Adrenal gland (tissue), 9 donors: ENCODE measurements at regions not wholly inside any gene's neighbourhood (a gene's known extent, or its start where the extent isn't known, plus 50 kb on each side); places are given as distances from the start of the nearest gene placed in this dataset.

ENCODE experiments used
- DNase-seq, 7 donors: peaks; one replicate each; pipeline ENCODE4 v3.0.0-alpha.2; 2019 to 2020
- H3K27ac ChIP-seq, 5 donors: fragments of 200-600 bp; sonication (generic) in 4 of 5; 1 replicate in 3 of 5; 2 replicates in 2 of 5; pipeline versions ENCODE4 v1.5.1 to v1.8.0; 2016 to 2020; ENCODE audit warnings: mild to moderate bottlenecking in 1 of 5
- H3K27me3 ChIP-seq: fragments of 200-600 bp; 2 replicates; pipeline ENCODE4 v1.8.0; 2021
- H3K36me3 ChIP-seq, 2 donors: fragments of 200-600 bp; replicated peaks in 1 of 2; 1 replicate in 1 of 2; 2 replicates in 1 of 2; pipeline versions ENCODE4 v1.5.1 to v1.8.0; 2018 to 2022
- H3K4me1 ChIP-seq, 2 donors: fragments of 200-600 bp; replicated peaks in 1 of 2; 1 replicate in 1 of 2; 2 replicates in 1 of 2; pipeline versions ENCODE4 v1.5.1 to v1.8.0; 2018 to 2021
- H3K4me3 ChIP-seq, 4 donors: fragments of 200-600 bp; sonication (generic) in 3 of 4; one replicate each; pipeline ENCODE4 v1.5.1; 2016 to 2018
- H3K9me3 ChIP-seq, 3 donors: fragments of 200-600 bp; sonication (generic) in 1 of 3; replicated peaks in 1 of 3; 1 replicate in 2 of 3; 2 replicates in 1 of 3; pipeline versions ENCODE4 v1.5.1 to v1.8.0; 2016 to 2021
- CTCF ChIP-seq, 6 experiments: fragments of 450-650 bp in 4 of 6; fragments of 200-600 bp in 2 of 6; sonication (generic) in 1 of 6; IDR thresholded peaks; 1 replicate in 5 of 6; 2 replicates in 1 of 6; pipeline versions ENCODE4 v1.5.1 to v1.8.0; 2016 to 2021; ENCODE audit warnings: antibody characterized with exemption in 6 of 6, mild to moderate bottlenecking in 2 of 6, moderate library complexity in 1 of 6
- POLR2A ChIP-seq, 2 donors: fragments of 450-650 bp; IDR thresholded peaks; one replicate each; pipeline ENCODE4 v1.6.1; 2017; ENCODE audit warnings: antibody characterized with exemption in 2 of 2, mild to moderate bottlenecking in 2 of 2, moderate library complexity in 1 of 2
- whole genome bisulfite sequencing, 4 donors: extraction: QIAGEN DNeasy Blood & Tissue Kit in 2 of 4; methylation state at CpG; one replicate each; pipeline versions ENCODE4 v1.1.5 to v1.1.7; 2013 to 2017; 5-methylcytosine and 5-hydroxymethylcytosine counted together
- intact Hi-C, 2 donors: fragments of 100-400 bp; cut with DNase I; formaldehyde crosslinking; loops; one replicate each; pipeline versions ENCODE4 v1.14.1 to v1.15.0; 2022 to 2023
- donor health status: healthy with polysubstance abuse.
- donor health status: Bipolar disorder and iron deficiency.
- donor health status: DM: yes; HTN: yes; CAD: no.
- donor health status: DM: no; HTN: no; CAD: no.
- donor health status: DM: no; HTN: no; CAD: no.

GRCh38 chrX:98380556-98380955, 1496.8 kb downstream of the RPA4 start:
- TF ChIP-seq CTCF (IDR thresholded peaks at IDR 0.05) (no peak), POLR2A (IDR thresholded peaks at IDR 0.05) (no peak)
- 70 to 92% (median 83%) methylated on average over 10 of the region's 10 CpGs for WGBS, 4 donors
- Histone ChIP-seq H3K4me1 (no peaks in the 10 kb centered on the region), H3K36me3 (no peaks in the 10 kb centered on the region), H3K9me3 (peaks cover 0 to 12% (median 0%) of the 10 kb centered on the region in 3 donors), H3K27ac (no peak overlapping the region), H3K27me3 (no peaks in the 10 kb centered on the region), H3K4me3 (no peak overlapping the region)
- no peak for DNase-seq
- intact Hi-C loops, result no loop called here

DNA sequence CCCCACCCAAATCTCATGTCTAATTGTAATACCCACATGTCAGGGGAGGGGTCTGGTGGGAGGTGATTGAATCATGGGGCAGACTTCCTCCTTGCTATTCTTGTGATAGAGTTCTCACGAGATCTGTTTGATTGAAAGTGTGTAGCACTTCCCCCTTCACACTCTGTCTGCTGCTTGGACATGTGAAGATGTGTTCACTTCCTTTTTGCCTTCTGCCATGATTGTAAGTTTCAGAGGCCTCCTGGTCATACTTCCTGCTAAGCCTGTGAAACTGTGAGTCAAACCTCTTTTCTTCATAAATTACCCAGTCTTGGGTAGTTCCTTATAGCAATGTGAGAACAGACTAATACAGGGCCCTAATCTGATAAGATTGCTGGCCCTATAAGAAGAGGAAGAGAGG, 1514.8 kb downstream of the RPA4 start:
- no peaks in the 10 kb centered on the region for H3K36me3 ChIP-seq
- no peak overlapping the region for H3K4me3 ChIP-seq
- intact Hi-C loops, result no loop called here
- TF ChIP-seq CTCF (IDR thresholded peaks at IDR 0.05), result no peak
- no peak for TF ChIP-seq POLR2A (IDR thresholded peaks at IDR 0.05)
- no peaks in the 10 kb centered on the region for H3K9me3 ChIP-seq
- 67 to 71% (median 69%) methylated on average over 1 of the region's 1 CpG for WGBS, 4 donors
- H3K27ac ChIP-seq, result no peak overlapping the region
- DNase-seq, result no peak
- no peaks in the 10 kb centered on the region for H3K27me3 ChIP-seq
- H3K4me1 ChIP-seq, result no peaks in the 10 kb centered on the region

DNA sequence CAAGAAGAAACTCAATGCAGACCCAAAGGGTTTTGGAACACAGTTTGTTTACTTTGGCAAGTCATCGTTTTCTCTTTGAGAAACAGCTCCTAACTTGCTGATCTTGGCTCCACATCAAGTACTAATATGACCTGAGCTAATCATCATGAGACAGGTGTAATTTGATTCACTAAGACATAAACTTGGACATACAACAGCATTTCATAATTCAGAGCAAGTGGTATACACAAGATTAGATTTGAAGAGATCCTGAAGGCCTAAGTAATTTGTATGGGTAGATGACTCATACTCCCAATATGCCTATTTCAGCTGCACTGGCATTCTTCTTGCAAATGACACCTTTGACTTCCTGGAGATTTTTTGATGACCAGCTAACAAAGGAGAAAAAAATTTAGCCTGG, 1521.7 kb downstream of the RPA4 start:
- no peak overlapping the region for H3K4me3 ChIP-seq
- H3K27me3 ChIP-seq, result no peaks in the 10 kb centered on the region
- no peaks in the 10 kb centered on the region for H3K4me1 ChIP-seq
- no peak for DNase-seq
- no peaks in the 10 kb centered on the region for H3K9me3 ChIP-seq
- H3K36me3 ChIP-seq, result no peaks in the 10 kb centered on the region
- TF ChIP-seq POLR2A (IDR thresholded peaks at IDR 0.05) (no peak), CTCF (IDR thresholded peaks at IDR 0.05) (no peak)
- intact Hi-C loops, result no loop called here
- no peak overlapping the region for H3K27ac ChIP-seq
- 15 to 47% (median 29%) methylated on average over 1 of the region's 1 CpG for WGBS, 4 donors

- Histone ChIP-seq H3K4me3 (no peak overlapping the region), H3K27me3 (no peaks in the 10 kb centered on the region), H3K9me3 (no peaks in the 10 kb centered on the region), H3K36me3 (no peaks in the 10 kb centered on the region), H3K27ac (no peak overlapping the region), H3K4me1 (no peaks in the 10 kb centered on the region)
- no peak for DNase-seq
- intact Hi-C loops, result no loop called here
- TF ChIP-seq CTCF (IDR thresholded peaks at IDR 0.05) (no peak), POLR2A (IDR thresholded peaks at IDR 0.05) (no peak)
- WGBS, 4 donors, result 35 to 59% (median 46%) methylated on average over 4 of the region's 4 CpGs
These were observed 1523.9 kb downstream of the RPA4 start for GRCh38 chrX:98407584-98407983.
